ENCODE measurements at regions not wholly inside any gene's neighbourhood (a gene's known extent, or its start where the extent isn't known, plus 50 kb on each side); places are given as distances from the start of the nearest gene placed in this dataset.

- no peak for DNase-seq
Observed at GRCh38 chr7:117974891-117975290, 101.7 kb upstream of the CTTNBP2 start.

GRCh38 chr7:117975476-117975875 is 102.2 kb upstream of the CTTNBP2 start:
- no peak for DNase-seq

- no peak for DNase-seq
Observed at GRCh38 chr7:117979954-117980497, 106.8 kb upstream of the CTTNBP2 start.

- DNase-seq = no peak
Observed at GRCh38 chr7:117982071-117983055, 109.1 kb upstream of the CTTNBP2 start.

DNA sequence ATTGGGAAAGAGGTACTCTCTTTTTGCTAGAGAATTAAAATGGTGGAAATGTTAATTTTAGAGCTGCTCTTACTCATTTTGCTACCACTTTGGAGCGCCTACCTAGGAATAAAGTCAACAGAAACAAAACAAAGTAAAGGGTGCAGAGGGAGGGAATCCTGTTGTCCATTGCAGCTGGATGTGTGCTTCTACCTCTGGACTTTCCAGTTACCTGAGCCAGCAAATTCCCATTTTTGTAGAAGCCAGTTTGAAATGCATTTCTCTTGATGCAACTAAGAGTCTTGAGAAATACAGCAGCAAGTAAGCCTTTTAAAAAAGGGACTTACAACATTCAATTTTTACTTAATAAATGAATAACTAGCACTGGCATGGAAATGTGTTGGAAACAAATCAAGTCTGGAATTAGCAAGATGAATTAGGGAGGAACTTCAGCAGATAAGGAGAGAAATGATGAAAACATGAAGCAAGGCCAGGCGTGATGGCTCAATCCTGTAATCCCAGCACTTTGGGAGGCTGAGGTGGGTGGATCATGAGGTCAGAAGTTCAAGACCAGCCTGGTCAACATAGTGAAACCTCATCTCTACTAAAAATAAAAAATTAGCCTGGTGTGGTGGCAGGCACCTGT is 113.5 kb upstream of the CTTNBP2 start:
- DNase-seq = no peak

GRCh38 chr7:117990834-117991233 is 117.6 kb upstream of the CTTNBP2 start:
- DNase-seq = no peak

DNA sequence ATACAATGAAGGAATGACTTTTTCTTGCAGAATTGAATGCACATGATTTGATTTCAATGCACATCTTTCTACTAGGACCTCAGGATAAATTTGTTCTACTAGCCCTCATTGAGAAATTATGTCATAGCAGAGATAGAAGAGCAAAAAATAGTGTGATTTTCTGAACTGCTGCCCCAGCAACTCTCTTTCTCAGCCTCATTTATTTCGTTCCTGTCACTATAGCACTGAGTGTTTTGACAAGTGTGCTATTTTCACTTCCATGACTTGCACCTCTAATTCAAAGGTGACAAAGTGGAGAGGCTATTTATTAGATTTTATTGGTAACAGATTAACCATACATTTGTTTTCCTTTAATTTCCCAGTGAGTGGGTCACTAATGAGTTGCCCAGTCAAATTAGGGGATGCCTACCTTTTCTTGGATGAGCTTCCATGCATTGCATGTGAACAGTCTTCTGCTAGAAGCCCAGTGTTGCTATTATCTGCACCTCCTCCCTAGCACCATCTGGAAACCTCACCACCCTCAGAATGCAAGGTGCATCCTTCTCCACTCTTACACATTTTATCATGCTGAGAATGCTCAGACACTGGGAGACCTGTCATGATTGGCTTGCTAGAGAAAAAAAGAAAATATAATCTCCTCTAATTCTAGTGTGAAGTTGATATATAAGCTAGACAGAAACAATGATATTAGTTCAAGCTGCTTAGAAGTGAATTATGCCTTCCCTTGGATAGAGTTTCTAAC is 119.6 kb upstream of the CTTNBP2 start:
- DNase-seq = no peak

DNA sequence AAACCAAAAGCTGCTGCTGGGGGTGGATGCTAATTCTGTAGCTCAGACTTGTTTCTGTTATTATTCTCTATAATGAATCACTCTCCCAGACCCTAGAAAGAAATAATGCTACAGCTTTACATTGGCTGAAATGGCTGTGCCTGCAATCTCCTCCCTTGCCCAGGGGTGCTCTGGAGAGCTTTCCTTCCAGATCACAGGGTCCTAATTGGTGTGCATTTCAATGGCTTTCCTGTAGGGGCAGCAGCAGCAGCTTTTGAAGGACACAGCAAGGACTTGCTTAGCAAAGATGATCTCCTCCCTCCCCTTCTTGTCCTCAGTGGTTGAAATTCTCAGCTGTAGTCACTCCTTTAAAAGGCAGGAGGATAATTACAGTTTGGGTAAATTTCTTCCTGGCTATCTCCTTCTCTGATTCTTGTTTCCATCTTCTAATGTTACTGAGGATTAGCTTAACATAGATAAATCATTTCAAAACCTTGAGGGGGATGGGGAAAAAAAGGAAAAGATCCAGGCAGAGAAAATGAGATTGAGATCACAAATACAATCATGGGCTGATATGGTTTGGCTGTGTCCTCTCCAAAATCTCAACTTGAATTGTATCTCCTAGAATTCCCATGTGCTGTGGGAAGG is 120.2 kb upstream of the CTTNBP2 start:
- peak; percentile 22 for DNase-seq

GRCh38 chr7:117995850-117996650 is 122.8 kb upstream of the CTTNBP2 start:
- DNase-seq = no peak

DNA sequence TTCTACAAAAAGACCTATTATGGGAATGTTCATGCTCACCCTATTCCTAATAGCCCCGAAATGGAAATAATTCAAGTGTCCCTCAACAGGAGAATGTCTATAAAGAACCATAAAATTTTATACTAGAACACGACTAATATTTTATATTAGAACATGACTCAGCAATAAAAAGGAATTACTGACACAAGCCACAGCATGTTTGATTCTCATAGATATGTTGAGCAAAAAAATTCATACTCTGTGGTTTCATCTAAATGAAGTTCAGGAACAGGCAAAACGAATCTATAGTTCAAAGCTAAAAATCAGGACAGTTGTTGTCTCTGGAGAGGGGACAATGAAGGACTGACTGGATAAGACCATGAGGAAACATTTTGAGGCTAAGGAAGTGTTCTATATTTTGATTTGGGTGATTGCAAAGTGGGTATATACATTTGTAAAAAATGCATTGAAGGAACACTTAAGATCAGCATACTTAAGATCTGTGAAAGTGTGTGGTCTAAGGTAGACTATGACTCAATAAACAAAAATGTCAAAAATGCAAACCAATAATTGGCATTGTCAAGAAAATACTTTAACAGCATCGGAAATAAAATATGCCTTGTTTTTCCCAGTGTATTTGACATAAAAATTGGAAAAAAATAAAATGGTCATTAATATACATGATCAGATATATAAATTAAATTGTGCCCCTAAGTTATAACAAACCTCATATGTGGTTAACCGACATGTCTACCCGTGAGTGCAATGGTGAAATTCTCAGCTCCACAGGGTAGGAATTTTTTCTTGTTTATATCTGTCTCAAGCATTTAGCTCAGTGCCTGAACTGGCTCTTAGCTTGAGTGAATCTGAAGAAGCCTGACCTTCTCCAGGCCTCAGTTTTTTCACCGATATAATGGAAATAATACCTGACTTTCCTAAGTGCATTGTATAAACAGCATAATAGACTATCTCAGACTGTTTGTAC is 124.9 kb upstream of the CTTNBP2 start:
- DNase-seq = no peak

DNA sequence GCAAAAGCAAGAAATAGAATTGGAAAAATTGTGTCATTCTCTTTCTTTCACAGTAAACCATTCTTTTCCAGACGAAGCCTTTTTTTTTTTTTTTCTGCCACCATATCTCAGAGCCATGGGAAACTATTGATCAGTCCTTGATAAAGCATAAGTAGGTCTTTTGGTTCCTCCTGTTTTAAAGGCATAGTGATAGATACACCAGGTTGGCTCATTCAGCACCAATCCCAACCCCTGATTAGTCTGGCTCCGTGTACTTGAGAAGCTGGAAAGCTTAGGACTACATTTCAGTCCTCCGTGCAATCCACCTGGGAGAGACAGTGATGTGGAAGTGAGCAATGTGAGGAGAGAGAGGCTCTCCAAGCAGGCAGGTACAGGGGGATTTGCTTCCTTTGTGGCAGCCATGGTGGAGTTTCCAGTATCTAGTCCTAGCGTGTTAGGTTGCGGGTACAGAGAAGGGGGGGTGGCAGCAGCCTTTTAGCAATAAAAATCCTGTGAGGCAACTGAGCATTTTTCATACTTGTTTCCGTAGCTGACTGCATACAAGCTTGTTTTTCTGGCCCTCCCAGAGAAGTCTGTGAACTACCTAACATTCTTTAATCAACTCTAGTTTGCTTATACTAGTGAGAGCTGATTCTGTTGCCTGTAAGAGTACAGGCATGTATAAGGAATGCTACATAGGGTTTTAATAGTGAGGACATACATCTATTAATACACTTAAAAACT is 127.4 kb upstream of the CTTNBP2 start:
- no peak for DNase-seq

DNA sequence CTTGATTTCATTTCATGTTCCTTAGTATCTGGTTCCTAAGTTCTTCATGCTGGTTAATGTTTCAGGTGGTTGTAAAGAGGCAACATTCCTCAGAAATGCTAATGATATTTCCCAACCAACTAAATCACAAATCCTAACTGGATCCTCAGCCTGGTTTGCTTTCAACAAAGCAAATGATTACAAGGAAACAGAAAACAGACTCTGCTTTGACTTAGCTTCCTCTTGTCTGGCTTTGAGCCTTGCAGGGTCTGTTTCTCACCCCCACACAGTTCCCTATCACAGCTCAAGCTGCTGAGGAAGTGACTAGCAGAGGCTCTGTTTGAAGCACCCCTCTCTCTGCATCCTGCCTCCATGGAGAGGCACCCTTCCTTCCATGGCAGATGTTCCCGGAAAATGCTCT is 130.2 kb upstream of the CTTNBP2 start:
- no peak for DNase-seq

- no peak for DNase-seq
Observed at GRCh38 chr7:118005026-118005425, 131.8 kb upstream of the CTTNBP2 start.

DNA sequence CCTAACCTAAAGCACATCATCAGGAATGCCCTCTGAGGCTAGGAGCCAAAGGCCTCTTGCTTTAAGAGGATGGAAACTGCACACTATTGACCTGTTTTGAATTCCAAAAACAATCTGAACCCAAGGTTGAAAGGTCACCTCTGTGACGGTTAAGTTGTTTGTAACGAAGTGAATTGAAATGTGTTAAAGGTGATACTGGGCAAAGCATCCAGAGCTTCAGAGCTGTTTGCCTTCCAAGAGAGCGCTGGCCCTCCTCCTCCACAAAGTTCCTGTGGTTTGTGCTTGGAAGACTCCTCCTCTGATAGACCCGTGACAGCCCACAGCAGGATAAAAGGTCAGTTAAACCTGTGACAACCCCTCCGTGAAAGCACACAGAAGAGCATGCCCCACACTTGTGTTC is 133.7 kb upstream of the CTTNBP2 start:
- DNase-seq = no peak

DNA sequence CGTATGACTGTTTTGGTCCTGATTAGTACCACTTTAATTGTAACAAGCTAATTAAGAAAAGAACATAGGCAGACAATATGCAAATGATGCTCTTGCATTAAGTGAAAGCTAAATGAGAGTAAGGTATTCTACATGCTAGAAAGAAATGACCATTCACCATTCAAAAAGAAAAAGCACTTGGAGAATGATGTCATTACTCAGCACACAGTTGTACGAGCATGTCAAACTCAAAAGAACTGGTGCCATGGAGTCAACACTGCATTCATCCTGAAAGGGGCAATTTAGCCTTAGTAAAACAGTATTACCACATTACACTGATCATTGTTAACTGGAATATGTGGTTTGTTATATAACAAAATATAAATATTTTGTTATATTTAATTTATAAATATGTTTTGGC is 136.2 kb upstream of the CTTNBP2 start:
- DNase-seq = no peak

DNA sequence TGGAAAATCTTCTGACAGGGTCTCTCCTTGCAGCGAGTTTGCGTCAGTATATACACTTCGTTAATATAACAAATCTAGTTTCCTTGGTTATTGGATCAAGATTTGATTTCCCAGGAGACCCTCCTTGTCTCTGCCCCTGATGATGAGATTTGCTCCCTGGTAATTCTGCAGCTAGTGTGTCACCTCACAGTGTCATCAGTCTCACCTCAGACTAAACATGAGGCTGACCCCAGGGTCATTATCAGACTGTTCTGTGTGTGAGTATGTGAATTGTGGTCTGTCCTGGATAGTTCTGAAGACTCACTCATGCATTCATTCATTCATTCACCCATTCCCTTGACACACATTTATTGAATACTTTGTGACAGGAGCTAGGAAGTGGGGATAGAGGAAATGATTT is 138.4 kb upstream of the CTTNBP2 start:
- DNase-seq = no peak

DNA sequence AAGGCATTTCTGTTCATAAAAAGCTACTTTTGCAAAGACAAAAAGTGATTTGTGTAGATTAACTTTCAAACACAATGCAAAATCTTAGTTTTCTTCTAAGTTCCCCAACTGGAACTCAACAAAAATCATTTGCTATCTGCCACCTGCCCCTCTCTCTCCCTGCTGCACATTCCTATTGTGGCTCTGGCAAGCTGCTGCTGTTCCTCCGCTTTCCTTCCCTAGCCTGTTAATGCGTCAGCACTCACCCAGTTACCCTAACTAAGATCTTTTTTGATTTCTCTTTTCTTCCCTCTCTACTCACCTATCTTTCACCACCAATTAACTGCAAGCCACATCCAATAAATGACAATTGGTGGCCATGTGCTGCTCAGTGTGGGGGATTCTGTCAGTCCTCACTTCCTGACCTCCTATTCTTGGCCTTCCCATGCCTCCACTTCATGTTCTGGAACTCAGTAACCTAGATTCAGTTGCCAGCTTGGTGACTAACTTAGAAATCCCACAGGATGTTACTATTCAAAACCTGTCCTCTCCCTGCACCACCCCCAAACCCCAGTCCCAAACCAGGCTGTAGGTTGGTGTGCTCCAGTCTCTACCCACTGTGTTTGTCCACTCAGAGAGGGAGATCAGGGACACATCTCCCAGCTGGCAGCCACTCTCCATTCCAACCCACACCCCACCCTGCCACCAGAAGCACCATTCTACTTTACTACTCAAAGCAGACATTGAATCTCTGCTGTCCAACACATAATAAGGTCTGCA is 140.2 kb upstream of the CTTNBP2 start:
- DNase-seq = no peak

GRCh38 chr7:118022546-118022945 is 149.3 kb upstream of the CTTNBP2 start:
- no peak for DNase-seq

DNA sequence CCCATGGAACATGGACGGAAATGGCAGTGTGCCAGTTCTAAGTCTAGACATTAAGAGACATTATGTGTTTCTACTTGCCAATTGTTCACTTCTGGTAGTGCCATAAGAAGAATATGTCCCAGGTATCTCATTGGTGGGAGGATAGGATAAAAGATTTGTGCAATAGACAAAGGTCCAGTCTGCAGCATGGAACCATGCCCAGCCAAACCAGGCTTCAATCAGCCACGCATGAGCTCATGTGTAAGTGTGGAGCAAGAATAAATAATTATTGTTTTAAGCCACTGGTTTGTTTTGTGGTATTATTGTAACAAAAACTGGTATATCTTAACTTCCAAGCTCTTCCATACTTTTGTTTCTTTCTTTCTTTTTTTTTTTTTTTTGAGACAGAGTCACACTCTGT is 153.6 kb upstream of the CTTNBP2 start:
- DNase-seq = no peak

All from NCI-H2029 (cell line).